GM20431 (cell line): ENCODE measurements at regions not wholly inside any gene's neighbourhood (a gene's known extent, or its start where the extent isn't known, plus 50 kb on each side); places are given as distances from the start of the nearest gene placed in this dataset.

Source experiments
- in situ Hi-C: fragments of 300-500 bp; cut with MseI, MboI; formaldehyde crosslinking; loops from one replicate; pipeline ENCODE4 v1.15.0; 2020; ENCODE audit warnings: low sequenced_read_pairs; ENCODE audit not compliant: unreplicated experiment

GRCh38 chr7:85627791-85628586 lies 441.1 kb upstream of the SEMA3D start:
- in situ Hi-C loops: no loop called here

GRCh38 chr7:85622059-85622458 lies 435.2 kb upstream of the SEMA3D start:
- in situ Hi-C loops: no loop called here

- in situ Hi-C loops: no loop called here
Observed at GRCh38 chr7:85620936-85621685, 434.3 kb upstream of the SEMA3D start.

- in situ Hi-C loops: no loop called here
Observed at GRCh38 chr7:85619236-85619635, 432.4 kb upstream of the SEMA3D start.

GRCh38 chr7:85614684-85615083 lies 427.8 kb upstream of the SEMA3D start:
- in situ Hi-C loops: no loop called here

GRCh38 chr7:85612514-85612913 lies 425.7 kb upstream of the SEMA3D start:
- in situ Hi-C loops: no loop called here

- in situ Hi-C loops: no loop called here
Observed at GRCh38 chr7:85608804-85609203, 421.9 kb upstream of the SEMA3D start.

- in situ Hi-C loops: no loop called here
Observed at GRCh38 chr7:85602196-85602595, 415.3 kb upstream of the SEMA3D start.

- in situ Hi-C loops: no loop called here
Observed at GRCh38 chr7:85600395-85600794, 413.5 kb upstream of the SEMA3D start.

- in situ Hi-C loops: no loop called here
Observed at GRCh38 chr7:85596827-85597226, 410.0 kb upstream of the SEMA3D start.

- in situ Hi-C loops: no loop called here
Observed at GRCh38 chr7:85595750-85596178, 408.9 kb upstream of the SEMA3D start.

- in situ Hi-C loops: no loop called here
Observed at GRCh38 chr7:85593355-85593754, 406.5 kb upstream of the SEMA3D start.

- in situ Hi-C loops: no loop called here
Observed at GRCh38 chr7:85587785-85588184, 400.9 kb upstream of the SEMA3D start.

GRCh38 chr7:85586091-85586490 lies 399.2 kb upstream of the SEMA3D start:
- in situ Hi-C loops: no loop called here

- in situ Hi-C loops: no loop called here
Observed at GRCh38 chr7:85583131-85583953, 396.5 kb upstream of the SEMA3D start.

GRCh38 chr7:85573844-85574243 lies 387.0 kb upstream of the SEMA3D start:
- in situ Hi-C loops: no loop called here

GRCh38 chr7:85573346-85573745 lies 386.5 kb upstream of the SEMA3D start:
- in situ Hi-C loops: no loop called here

GRCh38 chr7:85570898-85571297 lies 384.0 kb upstream of the SEMA3D start:
- in situ Hi-C loops: no loop called here

GRCh38 chr7:85567983-85568382 lies 381.1 kb upstream of the SEMA3D start:
- in situ Hi-C loops: no loop called here

- in situ Hi-C loops: no loop called here
Observed at GRCh38 chr7:85566095-85566794, 379.4 kb upstream of the SEMA3D start.
